GM12865 (cell line): ENCODE measurements at regions not wholly inside any gene's neighbourhood (a gene's known extent, or its start where the extent isn't known, plus 50 kb on each side); places are given as distances from the start of the nearest gene placed in this dataset.

Experiments
- DNase-seq: peaks from one replicate; pipeline ENCODE4 v3.0.0; 2010; ENCODE audit warnings: low read depth
- H3K4me3 ChIP-seq: 2 replicates; pipeline ENCODE4 v1.5.1; 2011; ENCODE audit warnings: mild to moderate bottlenecking, low read depth, low read length, control low read depth
- CTCF ChIP-seq: IDR thresholded peaks from 2 replicates; pipeline ENCODE4 v1.5.1; 2011; ENCODE audit warnings: low read length, control low read depth, low read depth, inconsistent platforms; ENCODE audit not compliant: insufficient read depth; ENCODE audit errors: missing control alignments

GRCh38 chr6:145380186-145380585, 355.1 kb downstream of the EPM2A start:
- H3K4me3 ChIP-seq, result no peak overlapping the region
- DNase-seq, result no peak
- no peak for TF ChIP-seq CTCF

- DNase-seq, result no peak
- no peak overlapping the region for H3K4me3 ChIP-seq
- no peak for TF ChIP-seq CTCF
Observed at GRCh38 chr6:145381941-145382340, 353.4 kb downstream of the EPM2A start.

- TF ChIP-seq CTCF, result no peak
Observed at GRCh38 chr6:145383428-145383827, 351.9 kb downstream of the EPM2A start.

GRCh38 chr6:145384503-145384902, 350.8 kb downstream of the EPM2A start:
- H3K4me3 ChIP-seq, result no peak overlapping the region
- no peak for TF ChIP-seq CTCF
- DNase-seq, result no peak

More at GRCh38 chr6:145383428-145383827, 351.9 kb downstream of the EPM2A start:
- H3K4me3 ChIP-seq, result no peak overlapping the region
- no peak for DNase-seq

- no peak for DNase-seq
- TF ChIP-seq CTCF, result no peak
- H3K4me3 ChIP-seq, result no peak overlapping the region
Observed at GRCh38 chr6:145396499-145396898, 338.8 kb downstream of the EPM2A start.

GRCh38 chr6:145400508-145400907, 334.8 kb downstream of the EPM2A start:
- no peak for TF ChIP-seq CTCF
- no peak overlapping the region for H3K4me3 ChIP-seq
- DNase-seq, result no peak

GRCh38 chr6:145405006-145405551, 330.2 kb downstream of the EPM2A start:
- no peak for DNase-seq
- H3K4me3 ChIP-seq, result no peak overlapping the region
- no peak for TF ChIP-seq CTCF
